ENCODE measurements at regions not wholly inside any gene's neighbourhood (a gene's known extent, or its start where the extent isn't known, plus 50 kb on each side); places are given as distances from the start of the nearest gene placed in this dataset.

DNA sequence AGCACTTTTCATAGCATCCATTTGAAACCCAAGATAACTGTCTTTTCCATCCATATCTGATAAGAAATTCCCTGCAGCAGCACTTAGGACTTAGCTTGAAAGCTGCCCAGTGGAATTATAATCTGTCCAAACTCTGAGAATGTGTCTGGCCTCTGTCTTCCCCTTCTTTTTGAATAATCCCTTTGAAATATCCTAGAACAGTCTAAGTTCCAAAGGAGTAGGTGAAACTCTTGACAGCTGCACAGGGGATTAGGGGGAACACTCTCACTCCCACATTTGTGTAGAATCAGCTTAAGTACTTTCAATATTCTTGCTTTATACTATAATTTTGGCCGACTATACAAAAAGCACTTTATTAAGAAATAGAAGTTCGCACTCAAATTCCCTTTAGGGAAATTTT lies 157.7 kb downstream of the PAPSS1 start:
- no peak overlapping the region for H3K27ac ChIP-seq (ENCODE audit: low read depth, low read length)
- H3K27me3 ChIP-seq (ENCODE audit: control insufficient read depth in 1 of 2, insufficient read depth in 2 of 2, low read length in 2 of 2): no peaks in the 10 kb centered on the region
- H3K9me3 ChIP-seq (ENCODE audit: control insufficient read depth in 1 of 2, low read length in 2 of 2): peaks cover 2 to 5% of the 10 kb centered on the region in 2 donors

GRCh38 chr4:107561481-107561880 lies 158.6 kb downstream of the PAPSS1 start:
- no peaks in the 10 kb centered on the region for H3K4me1 ChIP-seq (ENCODE audit: control insufficient read depth in 1 of 2, insufficient read depth in 2 of 2, low read length in 2 of 2)
- H3K27me3 ChIP-seq (ENCODE audit: control insufficient read depth in 1 of 2, insufficient read depth in 2 of 2, low read length in 2 of 2): no peaks in the 10 kb centered on the region
- H3K4me3 ChIP-seq (ENCODE audit: low read depth in 1 of 2, low read length in 2 of 2): no peak overlapping the region
- H3K36me3 ChIP-seq (ENCODE audit: control insufficient read depth in 1 of 2, insufficient read depth in 2 of 2, low read length in 2 of 2): no peaks in the 10 kb centered on the region
- no peak overlapping the region for H3K27ac ChIP-seq (ENCODE audit: low read depth, low read length)
- no peak overlapping the region for H3K9ac ChIP-seq (ENCODE audit: low read depth in 1 of 2, low read length in 2 of 2)
- H3K9me3 ChIP-seq (ENCODE audit: control insufficient read depth in 1 of 2, low read length in 2 of 2): peaks cover 2 to 5% of the 10 kb centered on the region in 2 donors

More for the DNA sequence above, 157.7 kb downstream of the PAPSS1 start:
- no peaks in the 10 kb centered on the region for H3K4me1 ChIP-seq (ENCODE audit: control insufficient read depth in 1 of 2, insufficient read depth in 2 of 2, low read length in 2 of 2)
- H3K36me3 ChIP-seq (ENCODE audit: control insufficient read depth in 1 of 2, insufficient read depth in 2 of 2, low read length in 2 of 2): no peaks in the 10 kb centered on the region
- no peak overlapping the region for H3K4me3 ChIP-seq (ENCODE audit: low read depth in 1 of 2, low read length in 2 of 2)
- H3K9ac ChIP-seq (ENCODE audit: low read depth in 1 of 2, low read length in 2 of 2): no peak overlapping the region

- no peak overlapping the region for H3K9ac ChIP-seq (ENCODE audit: low read depth in 1 of 2, low read length in 2 of 2)
- no peak overlapping the region for H3K4me3 ChIP-seq (ENCODE audit: low read depth in 1 of 2, low read length in 2 of 2)
- H3K4me1 ChIP-seq (ENCODE audit: control insufficient read depth in 1 of 2, insufficient read depth in 2 of 2, low read length in 2 of 2): no peaks in the 10 kb centered on the region
- no peaks in the 10 kb centered on the region for H3K27me3 ChIP-seq (ENCODE audit: control insufficient read depth in 1 of 2, insufficient read depth in 2 of 2, low read length in 2 of 2)
- no peak overlapping the region for H3K27ac ChIP-seq (ENCODE audit: low read depth, low read length)
- no peaks in the 10 kb centered on the region for H3K36me3 ChIP-seq (ENCODE audit: control insufficient read depth in 1 of 2, insufficient read depth in 2 of 2, low read length in 2 of 2)
- H3K9me3 ChIP-seq (ENCODE audit: control insufficient read depth in 1 of 2, low read length in 2 of 2): peaks cover 2 to 5% of the 10 kb centered on the region in 2 donors
Observed at GRCh38 chr4:107559653-107560052, 160.4 kb downstream of the PAPSS1 start.

GRCh38 chr4:107552306-107552705 lies 167.7 kb downstream of the PAPSS1 start:
- no peak overlapping the region for H3K9ac ChIP-seq (ENCODE audit: low read depth in 1 of 2, low read length in 2 of 2)
- H3K9me3 ChIP-seq (ENCODE audit: control insufficient read depth in 1 of 2, low read length in 2 of 2): no peaks in the 10 kb centered on the region
- H3K27me3 ChIP-seq (ENCODE audit: control insufficient read depth in 1 of 2, insufficient read depth in 2 of 2, low read length in 2 of 2): no peaks in the 10 kb centered on the region
- no peaks in the 10 kb centered on the region for H3K36me3 ChIP-seq (ENCODE audit: control insufficient read depth in 1 of 2, insufficient read depth in 2 of 2, low read length in 2 of 2)
- no peaks in the 10 kb centered on the region for H3K4me1 ChIP-seq (ENCODE audit: control insufficient read depth in 1 of 2, insufficient read depth in 2 of 2, low read length in 2 of 2)
- H3K27ac ChIP-seq (ENCODE audit: low read depth, low read length): no peak overlapping the region
- H3K4me3 ChIP-seq (ENCODE audit: low read depth in 1 of 2, low read length in 2 of 2): no peak overlapping the region

DNA sequence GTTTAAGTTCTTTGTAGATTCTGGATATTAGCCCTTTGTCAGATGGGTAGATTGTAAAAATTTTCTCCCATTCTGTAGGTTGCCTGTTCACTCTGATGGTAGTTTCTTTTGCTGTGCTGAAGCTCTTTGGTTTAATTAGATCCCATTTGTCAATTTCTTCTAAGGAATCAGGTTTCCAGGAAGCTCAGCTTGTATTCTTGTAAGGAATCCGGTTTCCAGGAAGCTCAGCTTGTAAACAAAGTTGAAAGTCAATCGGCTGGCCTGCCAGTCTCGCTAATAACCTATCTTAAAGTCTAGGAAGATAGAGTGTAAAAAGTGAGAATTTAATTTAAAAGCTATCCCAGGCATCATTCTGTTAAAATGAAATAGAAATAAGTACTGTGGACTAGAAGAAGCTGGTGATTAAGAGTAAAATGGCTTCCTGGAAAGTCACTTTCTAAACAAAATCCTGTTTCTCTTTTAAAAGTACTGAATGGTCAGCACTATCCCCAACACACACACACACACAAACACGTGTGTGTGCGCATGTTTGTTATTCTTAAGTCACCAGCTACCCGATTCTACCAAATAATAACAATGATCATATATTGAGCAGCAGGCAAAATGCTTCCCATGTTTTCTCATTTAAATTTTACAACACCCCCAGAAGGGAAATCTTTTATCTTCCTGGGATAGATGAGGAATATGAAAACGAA lies 171.7 kb downstream of the PAPSS1 start:
- Histone ChIP-seq H3K27me3 (ENCODE audit: control insufficient read depth in 1 of 2, insufficient read depth in 2 of 2, low read length in 2 of 2) (no peaks in the 10 kb centered on the region), H3K36me3 (ENCODE audit: control insufficient read depth in 1 of 2, insufficient read depth in 2 of 2, low read length in 2 of 2) (no peaks in the 10 kb centered on the region)

DNA sequence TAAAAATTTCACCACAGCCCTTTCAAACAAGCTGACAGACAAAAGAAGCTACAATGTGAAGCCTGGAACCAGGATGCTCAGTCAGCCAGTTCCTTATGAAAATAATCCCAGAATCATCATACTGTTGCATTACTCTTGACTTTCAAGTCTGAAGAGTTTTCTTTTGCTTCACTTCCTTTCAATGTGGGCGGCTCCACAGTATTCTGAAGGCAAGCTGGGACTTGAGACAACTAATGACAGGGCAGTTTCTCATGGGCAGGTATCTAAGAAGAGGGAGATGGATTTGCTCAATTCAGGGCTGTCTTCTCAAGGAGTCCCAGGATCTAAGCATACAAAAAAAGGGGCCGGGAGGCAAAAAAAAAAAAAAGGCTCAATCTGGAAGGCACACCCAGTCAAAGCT lies 173.4 kb downstream of the PAPSS1 start:
- no peaks in the 10 kb centered on the region for H3K9me3 ChIP-seq (ENCODE audit: control insufficient read depth in 1 of 2, low read length in 2 of 2)
- no peak overlapping the region for H3K27ac ChIP-seq (ENCODE audit: low read depth, low read length)
- H3K4me3 ChIP-seq (ENCODE audit: low read depth in 1 of 2, low read length in 2 of 2): no peak overlapping the region
- no peak overlapping the region for H3K9ac ChIP-seq (ENCODE audit: low read depth in 1 of 2, low read length in 2 of 2)
- no peaks in the 10 kb centered on the region for H3K4me1 ChIP-seq (ENCODE audit: control insufficient read depth in 1 of 2, insufficient read depth in 2 of 2, low read length in 2 of 2)
- no peaks in the 10 kb centered on the region for H3K36me3 ChIP-seq (ENCODE audit: control insufficient read depth in 1 of 2, insufficient read depth in 2 of 2, low read length in 2 of 2)
- no peaks in the 10 kb centered on the region for H3K27me3 ChIP-seq (ENCODE audit: control insufficient read depth in 1 of 2, insufficient read depth in 2 of 2, low read length in 2 of 2)

More for the DNA sequence above, 171.7 kb downstream of the PAPSS1 start:
- H3K9ac ChIP-seq (ENCODE audit: low read depth in 1 of 2, low read length in 2 of 2): no peak overlapping the region
- no peak overlapping the region for H3K27ac ChIP-seq (ENCODE audit: low read depth, low read length)
- H3K9me3 ChIP-seq (ENCODE audit: control insufficient read depth in 1 of 2, low read length in 2 of 2): no peaks in the 10 kb centered on the region
- no peak overlapping the region for H3K4me3 ChIP-seq (ENCODE audit: low read depth in 1 of 2, low read length in 2 of 2)
- H3K4me1 ChIP-seq (ENCODE audit: control insufficient read depth in 1 of 2, insufficient read depth in 2 of 2, low read length in 2 of 2): no peaks in the 10 kb centered on the region

DNA sequence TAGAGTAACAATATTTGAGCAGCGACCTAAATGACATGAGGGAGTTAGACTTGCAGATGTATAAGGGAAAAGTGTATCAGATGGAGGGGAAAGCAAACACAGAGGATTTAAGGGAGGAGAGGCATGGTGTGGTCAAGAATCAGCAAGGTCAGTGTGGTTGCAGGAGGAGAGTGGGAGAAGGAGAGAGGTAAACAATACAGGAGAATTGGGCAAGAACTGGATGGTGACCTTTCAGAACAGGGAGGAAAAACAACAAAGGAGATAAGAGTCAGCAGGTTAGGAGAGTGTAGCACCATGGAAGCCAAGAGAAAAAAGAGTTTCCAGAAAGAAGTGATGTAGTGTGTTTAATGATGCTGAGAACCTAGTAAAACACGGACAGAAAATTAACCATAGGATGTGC lies 178.5 kb downstream of the PAPSS1 start:
- Histone ChIP-seq H3K9me3 (ENCODE audit: control insufficient read depth in 1 of 2, low read length in 2 of 2) (no peaks in the 10 kb centered on the region), H3K36me3 (ENCODE audit: control insufficient read depth in 1 of 2, insufficient read depth in 2 of 2, low read length in 2 of 2) (no peaks in the 10 kb centered on the region), H3K4me1 (ENCODE audit: control insufficient read depth in 1 of 2, insufficient read depth in 2 of 2, low read length in 2 of 2) (no peaks in the 10 kb centered on the region), H3K9ac (ENCODE audit: low read depth in 1 of 2, low read length in 2 of 2) (no peak overlapping the region), H3K27me3 (ENCODE audit: control insufficient read depth in 1 of 2, insufficient read depth in 2 of 2, low read length in 2 of 2) (no peaks in the 10 kb centered on the region), H3K4me3 (ENCODE audit: low read depth in 1 of 2, low read length in 2 of 2) (no peak overlapping the region), H3K27ac (ENCODE audit: low read depth, low read length) (no peak overlapping the region)

- Histone ChIP-seq H3K36me3 (ENCODE audit: control insufficient read depth in 1 of 2, insufficient read depth in 2 of 2, low read length in 2 of 2) (no peaks in the 10 kb centered on the region), H3K4me3 (ENCODE audit: low read depth in 1 of 2, low read length in 2 of 2) (no peak overlapping the region), H3K4me1 (ENCODE audit: control insufficient read depth in 1 of 2, insufficient read depth in 2 of 2, low read length in 2 of 2) (no peaks in the 10 kb centered on the region), H3K9ac (ENCODE audit: low read depth in 1 of 2, low read length in 2 of 2) (no peak overlapping the region), H3K27me3 (ENCODE audit: control insufficient read depth in 1 of 2, insufficient read depth in 2 of 2, low read length in 2 of 2) (no peaks in the 10 kb centered on the region), H3K27ac (ENCODE audit: low read depth, low read length) (no peak overlapping the region), H3K9me3 (ENCODE audit: control insufficient read depth in 1 of 2, low read length in 2 of 2) (no peaks in the 10 kb centered on the region)
Observed at GRCh38 chr4:107531927-107532326, 188.1 kb downstream of the PAPSS1 start.

GRCh38 chr4:107520368-107520767 lies 199.7 kb downstream of the PAPSS1 start:
- no peak overlapping the region for H3K4me3 ChIP-seq (ENCODE audit: low read depth in 1 of 2, low read length in 2 of 2)
- no peaks in the 10 kb centered on the region for H3K4me1 ChIP-seq (ENCODE audit: control insufficient read depth in 1 of 2, insufficient read depth in 2 of 2, low read length in 2 of 2)
- H3K9me3 ChIP-seq (ENCODE audit: control insufficient read depth in 1 of 2, low read length in 2 of 2): no peaks in the 10 kb centered on the region
- H3K36me3 ChIP-seq (ENCODE audit: control insufficient read depth in 1 of 2, insufficient read depth in 2 of 2, low read length in 2 of 2): no peaks in the 10 kb centered on the region
- no peaks in the 10 kb centered on the region for H3K27me3 ChIP-seq (ENCODE audit: control insufficient read depth in 1 of 2, insufficient read depth in 2 of 2, low read length in 2 of 2)
- H3K9ac ChIP-seq (ENCODE audit: low read depth in 1 of 2, low read length in 2 of 2): no peak overlapping the region
- no peak overlapping the region for H3K27ac ChIP-seq (ENCODE audit: low read depth, low read length)

- no peaks in the 10 kb centered on the region for H3K4me1 ChIP-seq (ENCODE audit: control insufficient read depth in 1 of 2, insufficient read depth in 2 of 2, low read length in 2 of 2)
- H3K9me3 ChIP-seq (ENCODE audit: control insufficient read depth in 1 of 2, low read length in 2 of 2): no peaks in the 10 kb centered on the region
- H3K27me3 ChIP-seq (ENCODE audit: control insufficient read depth in 1 of 2, insufficient read depth in 2 of 2, low read length in 2 of 2): no peaks in the 10 kb centered on the region
- no peak overlapping the region for H3K9ac ChIP-seq (ENCODE audit: low read depth in 1 of 2, low read length in 2 of 2)
- H3K36me3 ChIP-seq (ENCODE audit: control insufficient read depth in 1 of 2, insufficient read depth in 2 of 2, low read length in 2 of 2): no peaks in the 10 kb centered on the region
- H3K27ac ChIP-seq (ENCODE audit: low read depth, low read length): no peak overlapping the region
- no peak overlapping the region for H3K4me3 ChIP-seq (ENCODE audit: low read depth in 1 of 2, low read length in 2 of 2)
Observed at GRCh38 chr4:107519053-107519452, 201.0 kb downstream of the PAPSS1 start.

Data from duodenal mucosa (tissue), 2 donors.